H7 (cell line): ENCODE measurements at regions not wholly inside any gene's neighbourhood (a gene's known extent, or its start where the extent isn't known, plus 50 kb on each side); places are given as distances from the start of the nearest gene placed in this dataset.
"Not testable (repeated sequence)": the region's sequence is repeated elsewhere in the genome, so short reads cannot be mapped to it uniquely, and the experiment has no call there.

Experiments used
- DNase-seq: peaks from one replicate; pipeline ENCODE4 v3.0.0; 2012
- H3K27me3 ChIP-seq: 2 replicates; pipeline ENCODE4 v1.6.0; 2011; ENCODE audit warnings: mild to moderate bottlenecking, low read length; ENCODE audit not compliant: control insufficient read depth, insufficient read depth
- H3K36me3 ChIP-seq: replicated peaks from 2 replicates; pipeline ENCODE4 v1.5.1; 2011; ENCODE audit warnings: low read length; ENCODE audit not compliant: control insufficient read depth, insufficient read depth
- H3K4me3 ChIP-seq: 2 replicates; pipeline ENCODE4 v1.5.1; 2011; ENCODE audit warnings: low read depth, mild to moderate bottlenecking, control low read depth, low read length, moderate library complexity; ENCODE audit not compliant: insufficient read depth

GRCh38 chr7:35971133-35971891, 170.5 kb downstream of the SEPTIN7 start:
- no peak for DNase-seq
- H3K27me3 ChIP-seq = no peaks in the 10 kb centered on the region
- no peaks in the 10 kb centered on the region for H3K36me3 ChIP-seq
- H3K4me3 ChIP-seq = no peak overlapping the region

GRCh38 chr7:35975851-35976454, 175.1 kb downstream of the SEPTIN7 start:
- no peaks in the 10 kb centered on the region for H3K36me3 ChIP-seq
- no peak for DNase-seq

GRCh38 chr7:35978816-35979640, 174.0 kb upstream of the EEPD1 start:
- DNase-seq, H3K4me3 ChIP-seq: not testable (repeated sequence)

More at GRCh38 chr7:35975851-35976454, 175.1 kb downstream of the SEPTIN7 start:
- Histone ChIP-seq H3K27me3 (no peaks in the 10 kb centered on the region), H3K4me3 (no peak overlapping the region)

GRCh38 chr7:35982600-35982999, 170.5 kb upstream of the EEPD1 start:
- Histone ChIP-seq H3K4me3 (no peak overlapping the region), H3K27me3 (no peaks in the 10 kb centered on the region), H3K36me3 (no peaks in the 10 kb centered on the region)
- DNase-seq = no peak

More at GRCh38 chr7:35978816-35979640, 174.0 kb upstream of the EEPD1 start:
- not testable (repeated sequence) for H3K27me3 ChIP-seq, H3K36me3 ChIP-seq

- DNase-seq = no peak
- H3K4me3 ChIP-seq = no peak overlapping the region
- H3K36me3 ChIP-seq = no peaks in the 10 kb centered on the region
- no peaks in the 10 kb centered on the region for H3K27me3 ChIP-seq
These were observed 169.4 kb upstream of the EEPD1 start for GRCh38 chr7:35983626-35984025.

GRCh38 chr7:35985126-35985754, 167.8 kb upstream of the EEPD1 start:
- H3K4me3 ChIP-seq = no peak overlapping the region
- H3K27me3 ChIP-seq = no peaks in the 10 kb centered on the region
- peak; percentile 88 for DNase-seq
- H3K36me3 ChIP-seq = no peaks in the 10 kb centered on the region

- H3K4me3 ChIP-seq = no peak overlapping the region
- H3K36me3 ChIP-seq = no peaks in the 10 kb centered on the region
- DNase-seq = no peak
- H3K27me3 ChIP-seq = no peaks in the 10 kb centered on the region
These were observed 166.0 kb upstream of the EEPD1 start for GRCh38 chr7:35987016-35987415.

GRCh38 chr7:35988105-35988504, 164.9 kb upstream of the EEPD1 start:
- H3K4me3 ChIP-seq = no peak overlapping the region
- H3K36me3 ChIP-seq = no peaks in the 10 kb centered on the region
- H3K27me3 ChIP-seq = no peaks in the 10 kb centered on the region
- DNase-seq = no peak

GRCh38 chr7:35988818-35989217, 164.2 kb upstream of the EEPD1 start:
- Histone ChIP-seq H3K27me3 (no peaks in the 10 kb centered on the region), H3K4me3 (no peak overlapping the region), H3K36me3 (no peaks in the 10 kb centered on the region)
- no peak for DNase-seq

GRCh38 chr7:35991511-35992232, 161.4 kb upstream of the EEPD1 start:
- Histone ChIP-seq H3K4me3 (no peak overlapping the region), H3K27me3 (no peaks in the 10 kb centered on the region), H3K36me3 (no peaks in the 10 kb centered on the region)
- no peak for DNase-seq

GRCh38 chr7:35992436-35992835, 160.6 kb upstream of the EEPD1 start:
- H3K4me3 ChIP-seq = no peak overlapping the region
- DNase-seq = no peak

GRCh38 chr7:35993113-35993512, 159.9 kb upstream of the EEPD1 start:
- H3K27me3 ChIP-seq = no peaks in the 10 kb centered on the region
- no peak for DNase-seq
- no peaks in the 10 kb centered on the region for H3K36me3 ChIP-seq
- no peak overlapping the region for H3K4me3 ChIP-seq

More at GRCh38 chr7:35992436-35992835, 160.6 kb upstream of the EEPD1 start:
- Histone ChIP-seq H3K36me3 (no peaks in the 10 kb centered on the region), H3K27me3 (no peaks in the 10 kb centered on the region)

GRCh38 chr7:35993676-35994606, 159.1 kb upstream of the EEPD1 start:
- no peak overlapping the region for H3K4me3 ChIP-seq
- DNase-seq = no peak
- H3K36me3 ChIP-seq = no peaks in the 10 kb centered on the region
- no peaks in the 10 kb centered on the region for H3K27me3 ChIP-seq
